GM06990 (cell line): ENCODE measurements at regions not wholly inside any gene's neighbourhood (a gene's known extent, or its start where the extent isn't known, plus 50 kb on each side); places are given as distances from the start of the nearest gene placed in this dataset.

ENCODE experiments used
- DNase-seq: peaks from one replicate; pipeline ENCODE4 v3.0.0-alpha.2; 2011; ENCODE audit not compliant: insufficient read length; ENCODE audit errors: extremely low read depth
- H3K27me3 ChIP-seq: replicated peaks from 2 replicates; pipeline ENCODE4 v1.6.0; 2011; ENCODE audit warnings: low read length; ENCODE audit not compliant: control insufficient read depth, insufficient read depth
- H3K36me3 ChIP-seq: 2 replicates; pipeline ENCODE4 v1.5.1; 2011; ENCODE audit warnings: low read length; ENCODE audit not compliant: control insufficient read depth, insufficient read depth
- H3K4me3 ChIP-seq: replicated peaks from 2 replicates; pipeline ENCODE4 v1.5.1; 2011; ENCODE audit warnings: low read depth, mild to moderate bottlenecking, control low read depth, low read length
- TF ChIP-seq, protein P1 (sequence below): IDR thresholded peaks from 2 replicates; pipeline ENCODE4 v1.5.1; 2011; ENCODE audit warnings: low read length, control low read depth, mild to moderate bottlenecking, inconsistent platforms; ENCODE audit not compliant: insufficient read depth, poor library complexity, severe bottlenecking

DNA sequence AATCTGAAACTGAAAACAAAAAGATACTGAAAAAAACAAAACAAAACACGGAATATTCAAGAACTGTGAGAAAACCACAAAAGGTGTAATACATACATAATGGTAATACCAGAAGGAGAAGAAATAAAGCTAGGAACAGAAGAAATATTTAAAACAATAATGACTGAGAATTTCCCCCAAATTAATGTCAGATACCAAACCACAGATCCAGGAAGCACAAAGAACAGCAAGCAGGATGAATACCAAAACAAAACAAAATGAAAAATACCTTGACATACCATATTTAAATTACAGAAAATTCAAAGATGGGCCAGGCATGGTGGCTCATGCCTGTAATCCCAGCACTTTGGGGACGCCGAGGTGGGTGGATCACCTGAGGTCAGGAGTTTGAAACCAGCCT is 57.7 kb upstream of the PARD3 start:
- TF ChIP-seq, protein P1, sequence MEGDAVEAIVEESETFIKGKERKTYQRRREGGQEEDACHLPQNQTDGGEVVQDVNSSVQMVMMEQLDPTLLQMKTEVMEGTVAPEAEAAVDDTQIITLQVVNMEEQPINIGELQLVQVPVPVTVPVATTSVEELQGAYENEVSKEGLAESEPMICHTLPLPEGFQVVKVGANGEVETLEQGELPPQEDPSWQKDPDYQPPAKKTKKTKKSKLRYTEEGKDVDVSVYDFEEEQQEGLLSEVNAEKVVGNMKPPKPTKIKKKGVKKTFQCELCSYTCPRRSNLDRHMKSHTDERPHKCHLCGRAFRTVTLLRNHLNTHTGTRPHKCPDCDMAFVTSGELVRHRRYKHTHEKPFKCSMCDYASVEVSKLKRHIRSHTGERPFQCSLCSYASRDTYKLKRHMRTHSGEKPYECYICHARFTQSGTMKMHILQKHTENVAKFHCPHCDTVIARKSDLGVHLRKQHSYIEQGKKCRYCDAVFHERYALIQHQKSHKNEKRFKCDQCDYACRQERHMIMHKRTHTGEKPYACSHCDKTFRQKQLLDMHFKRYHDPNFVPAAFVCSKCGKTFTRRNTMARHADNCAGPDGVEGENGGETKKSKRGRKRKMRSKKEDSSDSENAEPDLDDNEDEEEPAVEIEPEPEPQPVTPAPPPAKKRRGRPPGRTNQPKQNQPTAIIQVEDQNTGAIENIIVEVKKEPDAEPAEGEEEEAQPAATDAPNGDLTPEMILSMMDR, result no peak
- Histone ChIP-seq H3K36me3 (no peaks in the 10 kb centered on the region), H3K27me3 (no peaks in the 10 kb centered on the region), H3K4me3 (no peak overlapping the region)
- DNase-seq, result no peak

DNA sequence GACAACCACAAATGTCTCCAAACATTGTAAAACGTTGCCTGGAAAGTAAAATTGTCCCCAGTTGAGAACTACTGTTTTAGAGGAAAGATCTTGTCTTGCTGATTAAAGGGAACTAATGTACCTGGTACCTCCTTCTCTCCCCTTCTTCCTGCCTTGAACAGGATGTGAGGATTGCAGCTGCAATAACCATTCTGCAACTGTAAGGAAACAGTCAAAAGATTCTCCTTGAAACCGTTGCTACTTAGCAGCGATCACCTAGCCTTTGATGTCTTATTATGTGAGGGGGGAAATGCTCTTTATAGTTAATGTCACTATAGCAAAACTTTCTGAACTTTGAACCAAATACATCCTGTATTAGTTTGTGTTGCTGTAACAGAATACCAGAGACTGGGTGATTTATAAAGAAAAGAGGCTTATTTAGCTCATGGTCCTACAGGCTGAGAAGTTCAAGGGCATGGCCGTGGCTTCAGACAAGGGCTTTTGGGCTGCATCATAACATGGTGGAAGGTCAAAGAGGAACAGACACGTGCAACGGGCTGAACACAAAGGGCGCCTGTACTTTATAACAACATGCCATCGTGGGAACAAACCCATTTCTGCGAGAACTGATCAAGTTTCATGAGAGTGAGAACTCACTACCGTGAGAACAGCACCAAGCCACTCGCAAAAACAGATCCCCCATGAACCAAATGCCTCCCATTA is 54.2 kb upstream of the PARD3 start:
- no peak for DNase-seq
- no peaks in the 10 kb centered on the region for H3K27me3 ChIP-seq
- no peak overlapping the region for H3K4me3 ChIP-seq
- no peaks in the 10 kb centered on the region for H3K36me3 ChIP-seq
- TF ChIP-seq, protein P1, result no peak

DNA sequence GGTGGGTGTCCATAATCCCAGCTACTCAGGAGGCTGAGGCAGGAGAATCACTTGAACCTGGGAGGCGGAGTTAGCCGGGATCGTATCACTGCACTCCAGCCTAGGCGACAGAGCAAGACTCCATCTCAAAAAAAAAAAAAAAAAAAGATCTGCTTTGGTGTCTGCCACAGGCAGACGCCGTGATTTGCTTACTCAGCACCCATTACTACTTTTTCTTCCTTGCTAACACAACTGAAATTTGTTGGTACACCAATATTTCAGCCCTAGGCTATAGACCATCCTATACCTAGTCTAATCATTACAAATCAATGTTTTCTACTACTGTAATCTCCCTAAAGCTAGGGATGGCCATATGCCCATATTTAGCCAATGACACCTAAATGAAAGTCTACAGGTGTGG is 53.5 kb upstream of the PARD3 start:
- TF ChIP-seq, protein P1, result no peak
- Histone ChIP-seq H3K4me3 (no peak overlapping the region), H3K36me3 (no peaks in the 10 kb centered on the region), H3K27me3 (no peaks in the 10 kb centered on the region)
- DNase-seq, result no peak

DNA sequence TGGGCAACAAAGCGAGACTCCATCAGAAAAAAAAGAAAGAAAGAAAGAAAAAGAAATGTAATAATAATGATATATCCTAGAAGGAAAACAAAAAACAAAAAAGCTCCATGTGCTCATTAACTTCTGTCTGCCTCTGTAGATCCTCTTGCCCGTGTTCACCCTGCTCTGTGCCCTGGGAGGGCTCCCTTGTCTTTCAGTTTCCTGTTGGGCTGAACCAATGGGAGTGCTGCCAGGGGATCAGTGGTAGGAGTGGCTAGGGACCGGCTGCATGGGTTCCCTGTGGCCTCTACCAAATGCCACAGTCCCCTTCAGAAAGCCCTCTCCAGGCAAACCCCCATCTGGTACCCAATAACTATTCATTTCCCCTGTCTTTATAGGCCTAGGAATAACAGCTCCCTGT is 51.8 kb upstream of the PARD3 start:
- DNase-seq, result peak; percentile 36
- TF ChIP-seq, protein P1, result no peak
- Histone ChIP-seq H3K27me3 (no peaks in the 10 kb centered on the region), H3K4me3 (no peak overlapping the region), H3K36me3 (no peaks in the 10 kb centered on the region)
